GM19043 (cell line): ENCODE measurements at regions not wholly inside any gene's neighbourhood (a gene's known extent, or its start where the extent isn't known, plus 50 kb on each side); places are given as distances from the start of the nearest gene placed in this dataset.

ENCODE experiments used
- ATAC-seq: cut with Tn5 transposase; IDR thresholded peaks from one replicate; pipeline ENCODE4 v1.9.1; 2021; ENCODE audit warnings: low read depth; ENCODE audit not compliant: unreplicated experiment

- ATAC-seq, result no peak
Observed at GRCh38 chr15:38646716-38647115, 82.1 kb upstream of the RASGRP1 start.

DNA sequence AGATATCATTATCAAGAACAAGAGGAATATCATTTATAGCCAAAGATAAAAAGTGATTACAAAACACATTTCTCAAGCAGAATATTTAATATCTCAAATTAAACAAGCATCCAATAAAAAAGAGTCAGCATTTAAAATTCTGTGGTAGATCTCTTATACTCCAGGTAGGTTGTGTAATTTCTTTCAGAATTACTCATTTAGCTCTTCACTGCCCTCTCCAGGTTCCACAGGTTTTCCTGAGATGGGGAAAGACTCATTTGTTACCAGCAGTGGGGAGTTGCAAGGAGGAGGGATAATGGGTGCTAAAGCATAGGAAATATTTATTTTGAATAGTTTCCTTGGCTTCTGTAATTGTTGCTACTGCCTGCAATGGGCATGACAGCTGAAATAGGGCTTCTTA lies 83.1 kb upstream of the RASGRP1 start:
- no peak for ATAC-seq

GRCh38 chr15:38648121-38648843 lies 83.7 kb upstream of the RASGRP1 start:
- ATAC-seq, result no peak

DNA sequence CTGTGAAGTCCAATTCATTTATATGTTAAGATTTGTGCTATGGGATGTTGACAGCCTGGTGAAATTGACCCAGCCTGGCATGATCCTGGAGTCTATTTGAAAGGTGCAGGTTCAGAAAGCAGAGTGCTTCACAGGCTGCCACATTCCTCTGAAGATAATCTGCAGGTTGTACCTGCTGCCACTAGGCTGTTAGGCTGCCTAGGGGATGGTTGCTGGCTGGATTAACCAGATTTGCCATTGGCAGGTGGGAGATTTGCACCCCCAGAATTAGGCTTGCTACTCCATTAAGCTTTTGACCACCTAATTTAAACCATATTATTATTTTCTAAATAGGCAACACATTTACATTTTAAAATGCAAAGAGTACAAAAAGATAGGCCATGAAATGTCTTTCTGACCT lies 85.8 kb upstream of the RASGRP1 start:
- no peak for ATAC-seq

- no peak for ATAC-seq
Observed at GRCh38 chr15:38650936-38651327, 86.3 kb upstream of the RASGRP1 start.

- no peak for ATAC-seq
Observed at GRCh38 chr15:38651328-38652038, 86.9 kb upstream of the RASGRP1 start.

- ATAC-seq, result no peak
Observed at GRCh38 chr15:38652183-38652794, 87.7 kb upstream of the RASGRP1 start.

DNA sequence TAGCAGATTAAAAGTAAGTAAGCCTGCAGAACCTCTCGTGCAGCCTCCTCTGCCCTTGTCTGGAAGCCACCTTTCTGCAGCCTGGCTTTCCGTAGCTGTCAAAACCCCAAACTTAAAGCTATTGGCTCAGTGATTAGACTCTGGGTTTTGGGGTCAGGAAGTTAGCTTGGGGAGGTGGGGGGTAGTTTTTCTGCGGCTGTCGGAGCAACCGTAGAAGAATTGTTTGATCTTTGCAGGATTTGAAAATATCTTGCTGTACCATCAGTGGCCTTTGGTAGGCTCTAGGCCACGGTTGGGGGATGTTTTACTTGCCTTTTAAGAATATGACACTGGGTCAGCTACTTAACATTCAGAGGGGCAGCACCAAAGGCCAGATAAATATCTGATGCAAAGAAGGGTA lies 88.4 kb upstream of the RASGRP1 start:
- no peak for ATAC-seq

DNA sequence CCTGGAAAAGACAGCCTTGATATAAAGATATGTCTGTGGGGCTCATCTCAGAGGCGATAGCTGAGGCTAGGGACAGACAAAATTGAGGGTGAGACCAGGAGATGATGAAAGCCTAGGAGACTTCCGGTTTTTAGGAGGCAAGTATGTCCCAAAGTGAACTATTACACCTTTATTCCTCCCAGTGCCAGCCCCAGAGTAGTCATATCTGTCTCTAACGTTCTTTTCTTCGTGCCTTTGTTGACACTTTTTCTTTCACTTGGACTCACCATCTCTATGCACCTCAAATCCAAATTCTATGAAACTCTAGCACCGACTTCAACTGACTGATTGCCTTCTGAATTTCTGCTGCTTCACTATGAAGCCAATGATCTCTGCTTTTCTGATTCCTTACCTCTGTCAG lies 93.8 kb upstream of the RASGRP1 start:
- no peak for ATAC-seq

GRCh38 chr15:38660738-38661137 lies 96.1 kb upstream of the RASGRP1 start:
- no peak for ATAC-seq

GRCh38 chr15:38662033-38662802 lies 97.6 kb upstream of the RASGRP1 start:
- no peak for ATAC-seq

GRCh38 chr15:38662805-38663204 lies 98.2 kb upstream of the RASGRP1 start:
- ATAC-seq, result no peak

GRCh38 chr15:38665586-38666305 lies 101.1 kb upstream of the RASGRP1 start:
- no peak for ATAC-seq

GRCh38 chr15:38666865-38667510 lies 102.4 kb upstream of the RASGRP1 start:
- no peak for ATAC-seq

DNA sequence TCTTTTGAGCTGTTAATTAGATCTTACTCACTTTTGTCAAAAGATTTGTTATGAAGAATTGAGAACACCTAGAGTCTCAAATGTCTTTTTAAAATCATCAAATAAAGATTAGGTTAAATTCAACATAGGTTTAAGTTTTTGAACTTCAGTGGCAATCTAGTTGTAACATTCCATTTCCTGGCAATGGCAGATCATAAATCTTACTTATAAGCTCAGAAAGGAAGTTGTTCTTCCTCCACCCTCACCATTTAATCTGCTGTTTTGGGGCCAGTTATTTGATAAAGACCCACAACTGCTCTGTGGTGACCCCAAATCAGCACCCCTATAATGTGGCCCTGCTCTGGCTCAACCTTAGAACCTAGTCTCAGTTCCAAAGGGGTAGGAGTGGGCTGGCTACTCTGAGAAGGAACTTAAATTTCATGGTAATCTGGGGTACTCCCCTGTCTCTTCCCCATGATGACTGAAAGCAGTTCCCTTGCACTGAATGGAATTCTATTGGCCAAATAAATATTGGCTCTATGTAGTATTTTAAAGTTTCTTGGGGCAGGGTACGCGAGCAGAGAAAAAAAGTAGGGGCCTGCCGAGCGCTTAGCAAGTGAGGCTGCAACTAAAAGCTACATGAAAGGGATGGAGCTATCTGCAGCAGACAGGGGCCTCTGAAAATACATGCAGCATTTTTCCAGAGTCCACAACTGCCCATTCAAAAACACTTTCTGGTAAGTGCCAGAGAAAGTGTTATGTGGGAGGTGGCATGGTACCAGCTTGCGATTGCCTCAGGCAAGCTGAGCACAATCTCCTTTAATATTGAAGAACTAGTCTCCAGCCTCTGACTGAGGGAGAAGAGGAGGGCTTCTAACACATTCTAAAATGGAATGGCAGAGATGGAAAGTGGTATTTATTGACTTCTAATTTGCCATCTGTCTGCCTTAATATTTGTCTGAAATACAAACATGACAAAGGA lies 103.6 kb upstream of the RASGRP1 start:
- no peak for ATAC-seq

GRCh38 chr15:38668898-38669391 lies 104.3 kb upstream of the RASGRP1 start:
- no peak for ATAC-seq

DNA sequence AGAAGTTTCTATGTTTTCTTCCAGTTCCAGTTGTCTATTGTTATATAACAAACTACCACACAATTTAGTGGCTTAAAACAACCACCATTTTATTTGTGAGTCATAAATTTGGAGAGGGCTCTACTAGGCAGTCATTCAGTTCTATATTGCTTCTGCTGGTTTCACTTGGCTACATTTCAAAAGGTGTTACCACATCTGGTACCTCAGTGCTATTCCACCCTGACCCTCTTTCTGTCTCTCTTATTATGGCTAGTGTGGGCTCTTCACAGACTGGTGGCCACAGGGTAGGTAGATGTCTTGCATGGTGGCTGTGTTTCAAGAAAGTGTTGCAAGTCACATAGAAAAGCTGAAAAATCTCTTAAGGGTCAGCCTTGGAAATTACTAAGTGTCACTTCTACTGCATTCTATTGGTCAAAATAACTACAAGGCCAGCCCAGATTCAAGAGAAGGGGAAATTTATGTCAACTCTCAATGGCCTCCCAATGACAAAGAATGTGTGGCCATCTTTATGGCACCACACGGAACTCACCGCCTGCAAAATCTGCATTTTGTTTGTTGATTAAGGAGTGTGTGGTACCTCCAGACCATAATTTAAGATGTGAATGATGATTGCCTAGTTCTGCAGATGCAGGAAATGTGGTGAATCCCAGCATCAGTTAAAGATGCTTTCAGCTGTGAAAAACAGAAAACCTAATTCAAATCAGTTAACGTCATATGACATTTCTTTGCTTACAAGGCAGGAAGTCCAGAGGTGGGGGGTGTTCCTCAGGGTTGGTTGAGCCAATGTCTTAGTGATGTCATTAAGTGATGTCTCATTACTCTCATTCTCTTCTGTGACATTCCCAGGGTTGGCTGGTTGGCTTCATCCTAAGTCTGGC lies 105.8 kb upstream of the RASGRP1 start:
- ATAC-seq, result peak; percentile 39

GRCh38 chr15:38671006-38671387 lies 106.4 kb upstream of the RASGRP1 start:
- ATAC-seq, result no peak
